ENCODE measurements at regions not wholly inside any gene's neighbourhood (a gene's known extent, or its start where the extent isn't known, plus 50 kb on each side); places are given as distances from the start of the nearest gene placed in this dataset.

DNA sequence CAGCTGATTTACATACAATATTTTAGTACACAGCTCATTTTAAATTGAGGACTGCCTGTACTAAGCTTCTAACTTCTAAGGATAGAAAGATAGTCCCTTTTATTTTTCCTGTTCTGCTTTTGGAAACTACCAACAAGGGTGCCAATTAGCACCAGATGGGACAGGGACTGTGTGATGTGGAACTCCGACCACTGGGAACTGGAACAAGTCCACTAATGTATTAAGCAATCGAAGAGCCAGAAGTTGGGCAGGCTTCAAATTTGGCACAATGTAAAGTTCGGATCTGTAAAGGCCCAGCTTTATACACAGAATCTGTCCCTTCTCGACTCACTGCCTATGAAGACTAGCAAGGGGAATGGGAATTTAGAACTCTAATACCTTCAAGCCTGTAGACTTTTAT is 149.3 kb downstream of the ZC3H11B start:
- H3K4me2 ChIP-seq (ENCODE audit: low read depth, low read length, poor library complexity, severe bottlenecking) = no peak overlapping the region

DNA sequence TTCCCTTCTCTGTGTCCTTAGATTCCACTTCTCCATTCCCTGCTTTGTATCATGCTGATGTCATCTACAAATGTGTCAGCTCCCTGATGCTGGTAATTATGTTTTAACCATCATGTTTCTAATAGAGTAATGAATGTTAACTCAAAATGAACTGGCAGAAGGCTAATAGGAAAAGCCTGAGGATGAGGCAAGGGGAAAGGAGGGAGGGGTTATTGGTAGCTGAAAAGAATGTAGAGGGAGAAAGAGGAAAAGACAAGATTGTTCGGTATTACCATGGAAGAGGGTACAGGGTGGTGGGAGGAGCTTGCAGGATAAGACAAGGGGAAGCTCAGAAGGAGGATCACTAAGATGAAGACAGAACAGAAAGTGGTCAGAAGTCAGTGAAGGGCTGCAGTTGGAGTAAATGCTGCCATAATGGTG is 150.9 kb downstream of the ZC3H11B start:
- H3K9ac ChIP-seq (ENCODE audit: low read length) = no peak overlapping the region
- no peaks in the 10 kb centered on the region for H3F3A ChIP-seq (ENCODE audit: insufficient read depth)
- H4K20me1 ChIP-seq (ENCODE audit: low read depth, low read length) = no peaks in the 10 kb centered on the region
- H2AFZ ChIP-seq (ENCODE audit: low read depth, low read length, severe bottlenecking) = no peak overlapping the region
- H3K4me2 ChIP-seq (ENCODE audit: low read depth, low read length, poor library complexity, severe bottlenecking) = no peak overlapping the region
- H3K79me2 ChIP-seq (ENCODE audit: insufficient read depth, low read length) = no peaks in the 10 kb centered on the region
- no peak overlapping the region for H3K4me3 ChIP-seq (ENCODE audit: insufficient read depth, low read length, poor library complexity, severe bottlenecking)
- TF ChIP-seq, protein P1, sequence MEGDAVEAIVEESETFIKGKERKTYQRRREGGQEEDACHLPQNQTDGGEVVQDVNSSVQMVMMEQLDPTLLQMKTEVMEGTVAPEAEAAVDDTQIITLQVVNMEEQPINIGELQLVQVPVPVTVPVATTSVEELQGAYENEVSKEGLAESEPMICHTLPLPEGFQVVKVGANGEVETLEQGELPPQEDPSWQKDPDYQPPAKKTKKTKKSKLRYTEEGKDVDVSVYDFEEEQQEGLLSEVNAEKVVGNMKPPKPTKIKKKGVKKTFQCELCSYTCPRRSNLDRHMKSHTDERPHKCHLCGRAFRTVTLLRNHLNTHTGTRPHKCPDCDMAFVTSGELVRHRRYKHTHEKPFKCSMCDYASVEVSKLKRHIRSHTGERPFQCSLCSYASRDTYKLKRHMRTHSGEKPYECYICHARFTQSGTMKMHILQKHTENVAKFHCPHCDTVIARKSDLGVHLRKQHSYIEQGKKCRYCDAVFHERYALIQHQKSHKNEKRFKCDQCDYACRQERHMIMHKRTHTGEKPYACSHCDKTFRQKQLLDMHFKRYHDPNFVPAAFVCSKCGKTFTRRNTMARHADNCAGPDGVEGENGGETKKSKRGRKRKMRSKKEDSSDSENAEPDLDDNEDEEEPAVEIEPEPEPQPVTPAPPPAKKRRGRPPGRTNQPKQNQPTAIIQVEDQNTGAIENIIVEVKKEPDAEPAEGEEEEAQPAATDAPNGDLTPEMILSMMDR (IDR thresholded peaks at IDR 0.05; ENCODE audit: insufficient read depth, low read length, poor library complexity, severe bottlenecking) = no peak
- TF ChIP-seq EZH2phosphoT487 (conservative IDR thresholded peaks at IDR 0.05; ENCODE audit: low read length) = no peak
- H3K9me2 ChIP-seq (replicated peaks; ENCODE audit: insufficient read depth, low read length) = no peaks in the 10 kb centered on the region
- H3K36me3 ChIP-seq (ENCODE audit: low read length) = no peaks in the 10 kb centered on the region
- H3K27ac ChIP-seq (ENCODE audit: low read depth, low read length) = no peak overlapping the region
- H3K27me3 ChIP-seq (ENCODE audit: low read length) = no peaks in the 10 kb centered on the region
- H3K9me3 ChIP-seq (ENCODE audit: insufficient read depth, low read length) = no peaks in the 10 kb centered on the region

More for the DNA sequence above, 149.3 kb downstream of the ZC3H11B start:
- H3F3A ChIP-seq (ENCODE audit: insufficient read depth) = no peaks in the 10 kb centered on the region
- no peak for TF ChIP-seq EZH2phosphoT487 (conservative IDR thresholded peaks at IDR 0.05; ENCODE audit: low read length)
- TF ChIP-seq, protein P1 (IDR thresholded peaks at IDR 0.05; ENCODE audit: insufficient read depth, low read length, poor library complexity, severe bottlenecking) = no peak
- no peaks in the 10 kb centered on the region for H3K27me3 ChIP-seq (ENCODE audit: low read length)
- H3K9me2 ChIP-seq (replicated peaks; ENCODE audit: insufficient read depth, low read length) = no peaks in the 10 kb centered on the region
- no peak overlapping the region for H3K27ac ChIP-seq (ENCODE audit: low read depth, low read length)
- no peaks in the 10 kb centered on the region for H3K36me3 ChIP-seq (ENCODE audit: low read length)
- no peak overlapping the region for H3K9ac ChIP-seq (ENCODE audit: low read length)
- H3K9me3 ChIP-seq (ENCODE audit: insufficient read depth, low read length) = no peaks in the 10 kb centered on the region
- H4K20me1 ChIP-seq (ENCODE audit: low read depth, low read length) = no peaks in the 10 kb centered on the region
- no peak overlapping the region for H2AFZ ChIP-seq (ENCODE audit: low read depth, low read length, severe bottlenecking)
- no peaks in the 10 kb centered on the region for H3K79me2 ChIP-seq (ENCODE audit: insufficient read depth, low read length)
- no peak overlapping the region for H3K4me3 ChIP-seq (ENCODE audit: insufficient read depth, low read length, poor library complexity, severe bottlenecking)

DNA sequence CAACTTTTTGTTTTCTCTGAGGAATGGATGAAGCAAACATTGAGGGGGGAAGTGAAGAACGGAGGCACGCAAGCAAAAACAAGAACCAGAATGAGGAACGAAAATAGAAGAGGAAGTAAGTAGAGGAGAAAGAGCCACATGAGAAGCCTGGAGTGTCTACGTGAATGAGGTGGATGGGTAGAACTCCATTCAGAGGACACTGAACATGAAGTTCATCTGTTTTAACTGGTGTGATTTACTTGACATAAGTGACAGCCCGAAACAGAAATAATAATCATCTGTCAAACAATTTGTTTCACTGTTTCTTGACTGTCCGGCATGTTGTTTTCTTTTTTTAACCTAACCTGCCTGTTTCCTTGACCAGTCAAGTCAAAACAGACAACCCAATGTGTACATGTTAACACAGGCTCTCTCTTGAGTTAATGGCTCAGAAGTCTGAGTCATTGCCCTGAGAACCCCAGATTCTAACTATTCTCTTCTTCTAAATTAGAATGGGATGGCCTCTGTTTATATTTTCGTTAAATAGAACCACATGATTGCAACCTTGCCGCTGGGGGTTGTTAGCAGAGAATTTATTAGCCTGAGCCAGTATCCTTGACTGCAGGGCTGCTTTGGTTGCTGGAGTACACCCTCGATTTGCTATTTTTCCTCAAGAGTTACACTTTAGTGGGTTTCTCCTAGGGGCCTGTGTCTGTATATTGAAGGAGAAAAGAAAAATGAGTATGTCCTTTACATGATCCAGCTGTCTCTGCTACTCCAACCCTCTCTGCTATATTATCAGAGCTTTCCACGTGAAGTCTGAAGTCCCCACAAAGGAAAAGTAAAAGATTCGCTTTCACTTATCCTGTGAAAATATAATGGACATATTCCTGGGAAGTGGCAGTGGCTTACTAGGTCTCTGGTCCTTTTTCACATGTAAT is 151.7 kb downstream of the ZC3H11B start:
- Histone ChIP-seq H3K79me2 (ENCODE audit: insufficient read depth, low read length) (no peaks in the 10 kb centered on the region), H3K4me2 (ENCODE audit: low read depth, low read length, poor library complexity, severe bottlenecking) (no peak overlapping the region), H3K9ac (ENCODE audit: low read length) (no peak overlapping the region), H3K36me3 (ENCODE audit: low read length) (no peaks in the 10 kb centered on the region), H3K9me2 (replicated peaks; ENCODE audit: insufficient read depth, low read length) (no peaks in the 10 kb centered on the region), H3K4me3 (ENCODE audit: insufficient read depth, low read length, poor library complexity, severe bottlenecking) (no peak overlapping the region), H4K20me1 (ENCODE audit: low read depth, low read length) (no peaks in the 10 kb centered on the region), H2AFZ (ENCODE audit: low read depth, low read length, severe bottlenecking) (no peak overlapping the region), H3K27ac (ENCODE audit: low read depth, low read length) (no peak overlapping the region), H3K9me3 (ENCODE audit: insufficient read depth, low read length) (no peaks in the 10 kb centered on the region), H3K27me3 (ENCODE audit: low read length) (no peaks in the 10 kb centered on the region), H3F3A (ENCODE audit: insufficient read depth) (no peaks in the 10 kb centered on the region)
- TF ChIP-seq EZH2phosphoT487 (conservative IDR thresholded peaks at IDR 0.05; ENCODE audit: low read length) = no peak
- TF ChIP-seq, protein P1 (IDR thresholded peaks at IDR 0.05; ENCODE audit: insufficient read depth, low read length, poor library complexity, severe bottlenecking) = no peak
